22Rv1 (cell line): ENCODE measurements at regions not wholly inside any gene's neighbourhood (a gene's known extent, or its start where the extent isn't known, plus 50 kb on each side); places are given as distances from the start of the nearest gene placed in this dataset.

Experiments
- CTCF ChIP-seq: fragments of 450-650 bp; IDR thresholded peaks from 2 replicates; pipeline ENCODE4 v1.5.1; 2017; ENCODE audit warnings: mild to moderate bottlenecking
- ZFX ChIP-seq: fragments of 450-650 bp; IDR thresholded peaks from 2 replicates; pipeline ENCODE4 v1.6.1; 2017; ENCODE audit warnings: antibody characterized with exemption, borderline replicate concordance

DNA sequence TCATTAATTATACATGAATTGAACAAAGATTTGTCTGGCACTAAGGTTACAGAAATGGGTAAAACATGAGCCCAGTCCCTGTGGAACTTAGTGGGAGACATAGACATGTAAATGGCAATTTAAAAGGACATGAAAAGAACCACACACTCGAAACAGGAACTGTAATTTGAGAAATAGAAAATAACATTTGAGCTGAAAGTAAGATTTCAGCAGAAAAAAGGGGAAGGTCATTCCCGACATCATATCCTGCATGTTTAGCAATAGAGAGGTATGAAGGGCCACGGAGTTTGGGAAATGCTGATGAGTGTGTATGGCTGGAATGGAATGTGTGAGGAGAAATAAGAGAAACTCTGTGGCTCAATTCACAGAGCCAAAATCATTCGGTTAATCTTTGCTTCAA lies 175.4 kb upstream of the AHR start:
- TF ChIP-seq CTCF (no peak), ZFX (no peak)
